Sigmoid colon (tissue), 3 donors: ENCODE measurements at regions not wholly inside any gene's neighbourhood (a gene's known extent, or its start where the extent isn't known, plus 50 kb on each side); places are given as distances from the start of the nearest gene placed in this dataset.

Experiments used
- POLR2A ChIP-seq, 2 donors: fragments of 450-650 bp; IDR thresholded peaks; one replicate each; pipeline ENCODE4 v1.6.1; 2016; ENCODE audit warnings: antibody characterized with exemption in 2 of 2, mild to moderate bottlenecking in 2 of 2, moderate library complexity in 2 of 2
- TF ChIP-seq, protein P1 (sequence below), 4 experiments: fragments of 450-650 bp in 3 of 4; fragments of 200-600 bp in 1 of 4; IDR thresholded peaks; one replicate each; pipeline ENCODE4 v1.5.1; 2016 to 2019; ENCODE audit warnings: antibody characterized with exemption in 4 of 4, mild to moderate bottlenecking in 3 of 4, moderate library complexity in 2 of 4

DNA sequence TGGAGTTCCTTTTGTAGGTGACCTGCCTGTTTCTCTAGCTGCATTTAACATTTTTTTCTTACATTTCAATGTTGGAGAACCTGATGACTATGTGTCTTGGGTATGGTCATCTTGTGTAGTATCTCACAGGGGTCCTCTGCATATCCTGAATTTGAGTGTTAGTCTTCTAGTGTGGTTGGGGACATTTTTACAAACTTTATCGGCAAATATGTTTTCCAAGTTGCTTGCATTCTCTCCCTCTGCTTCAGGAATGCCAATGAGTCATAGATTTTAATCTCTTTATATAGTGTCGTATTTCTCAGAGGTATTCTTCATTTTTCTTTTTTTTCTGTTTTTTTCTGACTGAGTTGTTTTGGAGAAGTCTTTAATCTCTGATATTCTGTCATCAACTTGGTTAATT, 684.0 kb downstream of the NCAM2 start:
- TF ChIP-seq, protein P1, sequence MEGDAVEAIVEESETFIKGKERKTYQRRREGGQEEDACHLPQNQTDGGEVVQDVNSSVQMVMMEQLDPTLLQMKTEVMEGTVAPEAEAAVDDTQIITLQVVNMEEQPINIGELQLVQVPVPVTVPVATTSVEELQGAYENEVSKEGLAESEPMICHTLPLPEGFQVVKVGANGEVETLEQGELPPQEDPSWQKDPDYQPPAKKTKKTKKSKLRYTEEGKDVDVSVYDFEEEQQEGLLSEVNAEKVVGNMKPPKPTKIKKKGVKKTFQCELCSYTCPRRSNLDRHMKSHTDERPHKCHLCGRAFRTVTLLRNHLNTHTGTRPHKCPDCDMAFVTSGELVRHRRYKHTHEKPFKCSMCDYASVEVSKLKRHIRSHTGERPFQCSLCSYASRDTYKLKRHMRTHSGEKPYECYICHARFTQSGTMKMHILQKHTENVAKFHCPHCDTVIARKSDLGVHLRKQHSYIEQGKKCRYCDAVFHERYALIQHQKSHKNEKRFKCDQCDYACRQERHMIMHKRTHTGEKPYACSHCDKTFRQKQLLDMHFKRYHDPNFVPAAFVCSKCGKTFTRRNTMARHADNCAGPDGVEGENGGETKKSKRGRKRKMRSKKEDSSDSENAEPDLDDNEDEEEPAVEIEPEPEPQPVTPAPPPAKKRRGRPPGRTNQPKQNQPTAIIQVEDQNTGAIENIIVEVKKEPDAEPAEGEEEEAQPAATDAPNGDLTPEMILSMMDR (IDR thresholded peaks at IDR 0.05) = no peak
- TF ChIP-seq POLR2A (IDR thresholded peaks at IDR 0.05) = no peak
